Astrocyte of the spinal cord (primary cell): ENCODE measurements at regions not wholly inside any gene's neighbourhood (a gene's known extent, or its start where the extent isn't known, plus 50 kb on each side); places are given as distances from the start of the nearest gene placed in this dataset.

Experiments used
- DNase-seq: peaks from one replicate; pipeline ENCODE4 v3.0.0; 2011; ENCODE audit warnings: low read depth, low spot score
- H3K4me3 ChIP-seq: 2 replicates; pipeline ENCODE4 v1.5.1; 2011; ENCODE audit warnings: low read depth, mild to moderate bottlenecking, low read length, moderate library complexity
- in situ Hi-C: cut with HindIII; loops from 2 replicates; pipeline ENCODE4 v1.10.0; 2017; ENCODE audit warnings: low sequenced_read_pairs
- TF ChIP-seq, protein P1 (sequence below): IDR thresholded peaks from 2 replicates; pipeline ENCODE4 v1.5.1; 2012; ENCODE audit warnings: low read depth, mild to moderate bottlenecking, low read length, inconsistent platforms

DNA sequence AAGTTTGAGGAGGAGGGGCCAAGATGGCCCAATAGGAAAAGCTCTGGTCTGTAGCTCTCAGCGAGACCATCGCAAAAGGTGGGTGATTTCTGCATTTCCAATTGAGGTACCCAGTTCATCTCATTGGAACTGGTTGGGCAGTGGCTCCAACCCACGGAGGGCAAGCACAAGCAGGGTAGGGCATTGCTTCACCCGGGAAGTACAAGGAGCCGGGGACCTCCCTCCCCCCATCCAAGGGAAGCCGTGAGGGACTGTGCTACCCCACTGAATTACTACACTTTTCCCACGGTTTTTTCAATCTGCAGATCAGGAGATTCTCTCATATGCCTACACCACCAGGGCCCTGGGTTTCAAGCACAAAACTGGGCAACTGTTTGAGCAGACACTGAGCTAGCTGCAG is 58.0 kb upstream of the EFCAB3 start:
- TF ChIP-seq, protein P1, sequence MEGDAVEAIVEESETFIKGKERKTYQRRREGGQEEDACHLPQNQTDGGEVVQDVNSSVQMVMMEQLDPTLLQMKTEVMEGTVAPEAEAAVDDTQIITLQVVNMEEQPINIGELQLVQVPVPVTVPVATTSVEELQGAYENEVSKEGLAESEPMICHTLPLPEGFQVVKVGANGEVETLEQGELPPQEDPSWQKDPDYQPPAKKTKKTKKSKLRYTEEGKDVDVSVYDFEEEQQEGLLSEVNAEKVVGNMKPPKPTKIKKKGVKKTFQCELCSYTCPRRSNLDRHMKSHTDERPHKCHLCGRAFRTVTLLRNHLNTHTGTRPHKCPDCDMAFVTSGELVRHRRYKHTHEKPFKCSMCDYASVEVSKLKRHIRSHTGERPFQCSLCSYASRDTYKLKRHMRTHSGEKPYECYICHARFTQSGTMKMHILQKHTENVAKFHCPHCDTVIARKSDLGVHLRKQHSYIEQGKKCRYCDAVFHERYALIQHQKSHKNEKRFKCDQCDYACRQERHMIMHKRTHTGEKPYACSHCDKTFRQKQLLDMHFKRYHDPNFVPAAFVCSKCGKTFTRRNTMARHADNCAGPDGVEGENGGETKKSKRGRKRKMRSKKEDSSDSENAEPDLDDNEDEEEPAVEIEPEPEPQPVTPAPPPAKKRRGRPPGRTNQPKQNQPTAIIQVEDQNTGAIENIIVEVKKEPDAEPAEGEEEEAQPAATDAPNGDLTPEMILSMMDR = no peak
- in situ Hi-C loops = no loop called here
- no peak for DNase-seq
- no peak overlapping the region for H3K4me3 ChIP-seq

DNA sequence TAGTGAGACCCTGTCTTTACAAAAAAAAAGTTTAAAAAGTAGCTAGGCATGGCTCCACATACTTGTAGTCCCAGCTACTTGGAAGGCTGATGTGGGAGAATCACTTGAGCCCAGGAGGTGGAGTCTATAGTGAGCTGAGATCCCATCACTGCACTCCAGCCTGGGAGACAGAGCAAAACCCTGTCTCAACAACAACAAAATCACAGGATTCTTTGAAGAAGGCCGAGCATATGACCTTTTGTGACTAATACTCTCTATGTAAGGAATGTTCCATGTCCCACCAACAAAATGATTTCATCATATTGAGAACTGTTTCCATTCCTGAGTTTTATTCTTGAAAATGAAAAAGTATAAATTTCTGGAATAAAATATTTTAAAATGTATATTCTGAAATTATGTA is 58.9 kb upstream of the EFCAB3 start:
- H3K4me3 ChIP-seq = no peak overlapping the region
- TF ChIP-seq, protein P1 = no peak
- peak; percentile 47 for DNase-seq
- in situ Hi-C loops = no loop called here

DNA sequence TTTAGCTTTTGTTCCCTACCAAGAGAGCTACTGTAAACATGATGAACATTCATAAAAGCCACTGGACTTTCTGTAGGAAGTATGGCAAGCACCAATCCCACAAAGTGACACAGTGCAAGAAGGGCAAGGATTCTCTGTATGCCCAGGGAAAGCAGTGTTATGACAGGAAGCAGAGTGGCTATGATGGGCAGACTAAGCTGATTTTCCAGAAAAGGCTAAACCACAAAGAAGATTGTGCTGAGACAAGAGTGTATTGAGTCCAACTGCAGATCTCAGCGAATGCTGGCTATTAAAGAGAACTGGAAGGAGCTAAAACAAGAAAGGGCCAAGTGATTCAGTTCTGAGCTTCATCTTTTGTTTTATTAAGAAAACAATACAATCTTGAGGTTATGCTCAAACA is 60.5 kb upstream of the EFCAB3 start:
- TF ChIP-seq, protein P1 = no peak
- no peak for DNase-seq
- no peak overlapping the region for H3K4me3 ChIP-seq
- in situ Hi-C loops = no loop called here

DNA sequence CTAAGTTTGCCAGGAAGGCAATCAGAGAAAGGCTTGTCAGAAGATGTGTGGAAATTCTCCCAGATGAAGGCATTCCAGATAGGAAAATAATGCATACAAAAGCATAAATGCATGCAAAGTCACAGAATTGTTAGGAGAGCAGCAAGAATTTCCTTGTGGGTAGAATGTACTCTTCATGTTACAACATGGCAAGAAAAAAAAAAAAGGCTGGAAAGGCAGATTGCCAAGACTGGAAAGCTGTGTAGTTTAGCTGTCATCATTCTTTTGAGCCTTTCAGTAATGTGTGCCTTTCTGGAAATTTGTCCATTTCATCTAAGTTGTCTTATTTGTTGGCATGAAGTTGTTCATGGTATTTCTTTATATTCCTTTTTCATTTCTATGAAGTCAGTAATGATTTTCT is 71.0 kb upstream of the EFCAB3 start:
- in situ Hi-C loops = no loop called here
- TF ChIP-seq, protein P1 = no peak
- no peak overlapping the region for H3K4me3 ChIP-seq
- DNase-seq = no peak

DNA sequence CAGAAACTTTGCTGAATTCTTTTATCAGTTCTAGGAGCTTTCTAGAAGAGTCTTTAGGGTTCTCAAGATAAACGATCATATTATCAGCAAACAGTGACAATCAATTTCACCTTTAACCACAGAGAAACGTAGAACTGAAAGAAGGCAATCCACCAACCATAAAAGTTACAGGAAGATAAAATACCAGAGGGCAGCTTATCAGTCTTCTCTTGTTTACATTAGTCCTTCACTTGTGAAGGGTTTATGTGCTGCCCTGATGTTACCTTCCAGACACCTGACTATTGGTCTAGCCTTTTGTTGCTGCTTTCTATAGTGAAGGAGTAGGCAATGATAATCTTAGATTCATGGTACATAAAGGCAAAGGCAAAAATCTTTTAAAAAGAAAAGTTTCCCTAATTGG is 73.2 kb upstream of the EFCAB3 start:
- TF ChIP-seq, protein P1 = no peak
- DNase-seq = no peak
- in situ Hi-C loops = no loop called here
- H3K4me3 ChIP-seq = no peak overlapping the region

DNA sequence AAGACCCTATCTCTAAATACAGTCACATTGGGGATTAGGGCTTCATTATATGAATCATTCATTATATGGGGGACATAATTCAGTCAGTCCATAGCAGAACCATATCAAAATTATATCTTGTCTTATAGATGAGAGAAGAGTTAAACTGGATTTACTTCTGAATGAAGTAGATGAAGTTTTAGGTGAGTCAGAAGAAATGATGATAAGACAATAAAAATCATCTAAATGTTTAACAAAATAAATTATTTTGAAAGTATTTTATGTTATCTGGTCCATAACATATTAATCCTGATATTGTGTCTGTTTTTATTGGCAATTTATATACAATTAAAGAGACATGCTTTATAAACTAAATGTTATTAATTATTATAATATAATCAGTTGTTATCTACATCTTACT is 76.9 kb upstream of the EFCAB3 start:
- in situ Hi-C loops = no loop called here
- no peak for DNase-seq

More for the DNA sequence above, 76.9 kb upstream of the EFCAB3 start:
- TF ChIP-seq, protein P1 = no peak
- H3K4me3 ChIP-seq = no peak overlapping the region
